Small intestine (tissue), 7 donors: ENCODE measurements at regions not wholly inside any gene's neighbourhood (a gene's known extent, or its start where the extent isn't known, plus 50 kb on each side); places are given as distances from the start of the nearest gene placed in this dataset.
A peak's percentile ranks its signal among the peaks of the same experiment; 100 is the strongest.

Experiments used
- DNase-seq, 2 donors: peaks; one replicate each; pipeline versions ENCODE4 v3.0.0 to v3.0.0-alpha.2; 2013
- FAIRE-seq: peaks from 2 replicates; lab custom pipeline; 2012; peaks lifted over from hg19 to GRCh38; lab: Jason Lieb, UNC
- H3K27ac ChIP-seq, 3 donors: one replicate each; pipeline ENCODE4 v1.5.1; 2013; ENCODE audit warnings: low read length in 2 of 3, mild to moderate bottlenecking in 2 of 3, control low read depth in 1 of 3, inconsistent platforms in 1 of 3, low read depth in 1 of 3, moderate library complexity in 1 of 3
- H3K27me3 ChIP-seq, 3 donors: one replicate each; pipeline ENCODE4 v1.6.1; 2013; ENCODE audit warnings: low read length in 3 of 3, inconsistent platforms in 1 of 3; ENCODE audit not compliant: control insufficient read depth in 3 of 3, insufficient read depth in 3 of 3
- H3K36me3 ChIP-seq, 3 donors: one replicate each; pipeline ENCODE4 v1.6.1; 2013; ENCODE audit warnings: low read length in 3 of 3, inconsistent platforms in 1 of 3, low read depth in 1 of 3, mild to moderate bottlenecking in 1 of 3, moderate library complexity in 1 of 3; ENCODE audit not compliant: control insufficient read depth in 3 of 3, insufficient read depth in 2 of 3
- H3K4me1 ChIP-seq, 3 donors: one replicate each; pipeline ENCODE4 v1.6.1; 2013; ENCODE audit warnings: low read length in 2 of 3, inconsistent platforms in 1 of 3, low read depth in 1 of 3, mild to moderate bottlenecking in 1 of 3, moderate library complexity in 1 of 3; ENCODE audit not compliant: control insufficient read depth in 3 of 3, insufficient read depth in 2 of 3
- H3K4me3 ChIP-seq, 3 donors: one replicate each; pipeline ENCODE4 v1.5.1; 2013; ENCODE audit warnings: low read length in 3 of 3, control low read depth in 1 of 3, inconsistent platforms in 1 of 3, low read depth in 1 of 3, mild to moderate bottlenecking in 1 of 3, moderate library complexity in 1 of 3
- H3K9me3 ChIP-seq, 2 donors: one replicate each; pipeline ENCODE4 v1.6.1; 2013; ENCODE audit warnings: low read depth in 1 of 2, low read length in 1 of 2; ENCODE audit not compliant: control insufficient read depth in 2 of 2, insufficient read depth in 1 of 2
- WGBS, 3 donors: extraction: QIAGEN DNeasy Blood & Tissue Kit; methylation state at CpG; one replicate each; pipeline ENCODE4 v1.1.7; 2013; 5-methylcytosine and 5-hydroxymethylcytosine counted together
- donor health status: healthy with polysubstance abuse.
- donor health status: control.
- donor health status: control.
- donor health status: Bipolar disorder and iron deficiency.
- donor health status: healthy.

GRCh38 chr4:157763490-157763889 is 409.3 kb downstream of the GASK1B start:
- Histone ChIP-seq H3K36me3 (no peaks in the 10 kb centered on the region), H3K27ac (no peak overlapping the region), H3K4me1 (peaks cover 0 to 16% (median 0%) of the 10 kb centered on the region in 3 donors), H3K9me3 (peaks cover 0 to 3% of the 10 kb centered on the region in 2 donors), H3K27me3 (no peaks in the 10 kb centered on the region), H3K4me3 (no peak overlapping the region)
- FAIRE-seq (no peak), DNase-seq (peak in 1 of 2 donors; percentile 44)
- WGBS, 3 donors, result 7 to 40% (median 10%) methylated on average over 1 of the region's 1 CpG

GRCh38 chr4:157754410-157754809 is 418.4 kb downstream of the GASK1B start:
- no peaks in the 10 kb centered on the region for H3K4me1 ChIP-seq
- peak; percentile 85 for FAIRE-seq
- H3K36me3 ChIP-seq, result no peaks in the 10 kb centered on the region
- H3K27ac ChIP-seq, result no peak overlapping the region
- no peaks in the 10 kb centered on the region for H3K27me3 ChIP-seq
- H3K4me3 ChIP-seq, result no peak overlapping the region
- H3K9me3 ChIP-seq, result no peaks in the 10 kb centered on the region
- 76 to 80% (median 79%) methylated on average over 2 of the region's 2 CpGs for WGBS, 3 donors
- no peak for DNase-seq

- no peaks in the 10 kb centered on the region for H3K27me3 ChIP-seq
- no peaks in the 10 kb centered on the region for H3K36me3 ChIP-seq
- FAIRE-seq (peak; percentile 55), DNase-seq (no peak)
- WGBS, 3 donors, result 71 to 80% (median 76%) methylated on average over 2 of the region's 2 CpGs
- no peak overlapping the region for H3K4me3 ChIP-seq
- H3K27ac ChIP-seq, result no peak overlapping the region
- no peaks in the 10 kb centered on the region for H3K9me3 ChIP-seq
- no peaks in the 10 kb centered on the region for H3K4me1 ChIP-seq
These were observed 421.2 kb downstream of the GASK1B start for GRCh38 chr4:157751631-157752030.

- Histone ChIP-seq H3K27me3 (no peaks in the 10 kb centered on the region), H3K4me1 (no peaks in the 10 kb centered on the region), H3K27ac (no peak overlapping the region), H3K4me3 (no peak overlapping the region), H3K36me3 (no peaks in the 10 kb centered on the region), H3K9me3 (no peaks in the 10 kb centered on the region)
- FAIRE-seq (no peak), DNase-seq (no peak)
- 59 to 63% (median 60%) methylated on average over 1 of the region's 1 CpG for WGBS, 3 donors
These were observed 431.2 kb downstream of the GASK1B start for GRCh38 chr4:157741642-157742041.

- Histone ChIP-seq H3K27me3 (no peaks in the 10 kb centered on the region), H3K9me3 (no peaks in the 10 kb centered on the region), H3K4me1 (no peaks in the 10 kb centered on the region), H3K36me3 (no peaks in the 10 kb centered on the region), H3K4me3 (no peak overlapping the region), H3K27ac (no peak overlapping the region)
- FAIRE-seq, result no peak
- DNase-seq, result no peak
- 74 to 79% (median 74%) methylated on average over 2 of the region's 2 CpGs for WGBS, 3 donors
These were observed 433.6 kb downstream of the GASK1B start for GRCh38 chr4:157739242-157739641.

- Histone ChIP-seq H3K4me3 (no peak overlapping the region), H3K27ac (no peak overlapping the region), H3K27me3 (no peaks in the 10 kb centered on the region), H3K36me3 (no peaks in the 10 kb centered on the region), H3K4me1 (no peaks in the 10 kb centered on the region), H3K9me3 (peaks cover 0 to 12% of the 10 kb centered on the region in 2 donors)
- WGBS, 3 donors, result 86 to 93% (median 88%) methylated on average over 3 of the region's 3 CpGs
- DNase-seq, result no peak
- FAIRE-seq, result no peak
These were observed 444.6 kb downstream of the GASK1B start for GRCh38 chr4:157728215-157728614.

GRCh38 chr4:157727163-157727562 is 445.7 kb downstream of the GASK1B start:
- peaks cover 0 to 12% of the 10 kb centered on the region in 2 donors for H3K9me3 ChIP-seq
- no peak for FAIRE-seq
- H3K27ac ChIP-seq, result no peak overlapping the region
- DNase-seq, result no peak
- no peaks in the 10 kb centered on the region for H3K36me3 ChIP-seq
- no peaks in the 10 kb centered on the region for H3K4me1 ChIP-seq
- H3K27me3 ChIP-seq, result no peaks in the 10 kb centered on the region
- WGBS, 3 donors, result 53 to 74% (median 60%) methylated on average over 2 of the region's 2 CpGs
- no peak overlapping the region for H3K4me3 ChIP-seq

GRCh38 chr4:157722146-157722545 is 450.7 kb downstream of the GASK1B start:
- FAIRE-seq, result no peak
- Histone ChIP-seq H3K4me1 (no peaks in the 10 kb centered on the region), H3K36me3 (no peaks in the 10 kb centered on the region), H3K27ac (no peak overlapping the region), H3K9me3 (peaks cover 0 to 12% of the 10 kb centered on the region in 2 donors), H3K27me3 (no peaks in the 10 kb centered on the region), H3K4me3 (no peak overlapping the region)
- DNase-seq, result no peak

GRCh38 chr4:157713342-157713741 is 459.5 kb downstream of the GASK1B start:
- no peaks in the 10 kb centered on the region for H3K27me3 ChIP-seq
- no peak overlapping the region for H3K4me3 ChIP-seq
- no peaks in the 10 kb centered on the region for H3K4me1 ChIP-seq
- no peaks in the 10 kb centered on the region for H3K9me3 ChIP-seq
- no peak for FAIRE-seq
- no peak overlapping the region for H3K27ac ChIP-seq
- WGBS, 3 donors, result 5 to 25% (median 23%) methylated on average over 4 of the region's 4 CpGs
- DNase-seq, result peak in 1 of 2 donors; percentile 17
- H3K36me3 ChIP-seq, result no peaks in the 10 kb centered on the region
